Testis (tissue), 2 donors: ENCODE measurements at regions not wholly inside any gene's neighbourhood (a gene's known extent, or its start where the extent isn't known, plus 50 kb on each side); places are given as distances from the start of the nearest gene placed in this dataset.

Experiments
- DNase-seq: peaks from one replicate; pipeline ENCODE4 v3.0.0-alpha.2; 2019
- H3K27ac ChIP-seq, 2 donors: fragments of 200-600 bp; sonication (generic); one replicate each; pipeline ENCODE4 v1.5.1; 2019
- H3K27me3 ChIP-seq: fragments of 200-600 bp; sonication (generic); one replicate; pipeline ENCODE4 v1.5.1; 2019
- H3K36me3 ChIP-seq: fragments of 200-600 bp; sonication (generic); one replicate; pipeline ENCODE4 v1.5.1; 2017; ENCODE audit warnings: low read depth; ENCODE audit errors: missing control alignments
- H3K4me1 ChIP-seq: fragments of 200-600 bp; sonication (generic); one replicate; pipeline ENCODE4 v1.5.1; 2019
- H3K4me3 ChIP-seq, 2 donors: fragments of 200-600 bp; sonication (generic); one replicate each; pipeline ENCODE4 v1.5.1; 2017 to 2019
- H3K9me3 ChIP-seq: fragments of 200-600 bp; sonication (generic); one replicate; pipeline ENCODE4 v1.5.1; 2017
- CTCF ChIP-seq, 3 experiments: fragments of 450-650 bp in 2 of 3; fragments of 200-600 bp in 1 of 3; sonication (generic) in 1 of 3; IDR thresholded peaks; one replicate each; pipeline ENCODE4 v1.5.1; 2016 to 2019; ENCODE audit warnings: antibody characterized with exemption in 3 of 3, mild to moderate bottlenecking in 2 of 3, moderate library complexity in 1 of 3
- POLR2A ChIP-seq: fragments of 450-650 bp; IDR thresholded peaks from one replicate; pipeline ENCODE4 v1.6.1; 2017; ENCODE audit warnings: antibody characterized with exemption, mild to moderate bottlenecking, moderate library complexity
- WGBS, 2 donors: methylation state at CpG; one replicate each; pipeline ENCODE4 v1.1.5; 2018; 5-methylcytosine and 5-hydroxymethylcytosine counted together
- intact Hi-C: fragments of 100-400 bp; cut with DNase I; formaldehyde crosslinking; loops from one replicate; pipeline ENCODE4 v1.15.1; 2023; ENCODE audit warnings: low total_unique reads

- H3K27me3 ChIP-seq: no peaks in the 10 kb centered on the region
- H3K4me3 ChIP-seq: no peak overlapping the region
- intact Hi-C loops: no loop called here
- H3K4me1 ChIP-seq: peaks cover 12% of the 10 kb centered on the region
- TF ChIP-seq CTCF (IDR thresholded peaks at IDR 0.05) (no peak), POLR2A (no peak)
- H3K9me3 ChIP-seq: no peaks in the 10 kb centered on the region
- H3K27ac ChIP-seq: no peak overlapping the region
- 81 to 91% methylated on average over 4 to 5 of the region's 5 CpGs for WGBS, 2 donors
- no peaks in the 10 kb centered on the region for H3K36me3 ChIP-seq
- DNase-seq: no peak
Measured at GRCh38 chr12:105980533-105980932, 158.2 kb downstream of the NUAK1 start.

- Histone ChIP-seq H3K27me3 (no peaks in the 10 kb centered on the region), H3K9me3 (no peaks in the 10 kb centered on the region), H3K36me3 (no peaks in the 10 kb centered on the region), H3K4me3 (no peak overlapping the region), H3K4me1 (peaks cover 12% of the 10 kb centered on the region), H3K27ac (no peak overlapping the region)
- no peak for TF ChIP-seq POLR2A
- TF ChIP-seq CTCF (IDR thresholded peaks at IDR 0.05): no peak
- intact Hi-C loops: no loop called here
- peak; percentile 62 for DNase-seq
- 37 to 55% methylated on average over 6 of the region's 6 CpGs for WGBS, 2 donors
Measured at GRCh38 chr12:105982022-105982421, 156.7 kb downstream of the NUAK1 start.

GRCh38 chr12:105983622-105984320 lies 155.0 kb downstream of the NUAK1 start:
- Histone ChIP-seq H3K9me3 (no peaks in the 10 kb centered on the region), H3K36me3 (no peaks in the 10 kb centered on the region), H3K27ac (no peak overlapping the region), H3K4me3 (no peak overlapping the region), H3K27me3 (no peaks in the 10 kb centered on the region), H3K4me1 (peaks cover 12% of the 10 kb centered on the region)
- WGBS, 2 donors: 89 to 94% methylated on average over 7 of the region's 7 CpGs
- TF ChIP-seq POLR2A (no peak), CTCF (IDR thresholded peaks at IDR 0.05) (no peak)
- no peak for DNase-seq
- intact Hi-C loops: no loop called here

- WGBS, 2 donors: 92 to 94% methylated on average over 2 of the region's 2 CpGs
- intact Hi-C loops: no loop called here
- no peak overlapping the region for H3K4me3 ChIP-seq
Measured at GRCh38 chr12:105985383-105985782, 153.4 kb downstream of the NUAK1 start.

More at GRCh38 chr12:105985383-105985782, 153.4 kb downstream of the NUAK1 start:
- Histone ChIP-seq H3K9me3 (no peaks in the 10 kb centered on the region), H3K27me3 (no peaks in the 10 kb centered on the region), H3K36me3 (no peaks in the 10 kb centered on the region), H3K27ac (no peak overlapping the region), H3K4me1 (peaks cover 12% of the 10 kb centered on the region)
- no peak for DNase-seq
- TF ChIP-seq CTCF (IDR thresholded peaks at IDR 0.05) (no peak), POLR2A (no peak)
